ENCODE measurements at regions not wholly inside any gene's neighbourhood (a gene's known extent, or its start where the extent isn't known, plus 50 kb on each side); places are given as distances from the start of the nearest gene placed in this dataset.

GRCh38 chr1:219050086-219050821, 123.4 kb upstream of the LYPLAL1 start:
- TF ChIP-seq CTCF (conservative IDR thresholded peaks at IDR 0.05; ENCODE audit: low read depth, low read length): no peak
- no peak for TF ChIP-seq EZH2 (IDR thresholded peaks at IDR 0.05; ENCODE audit: low read length, unreplicated experiment)
- no peak for TF ChIP-seq EZH2phosphoT487 (IDR thresholded peaks at IDR 0.05; ENCODE audit: borderline replicate concordance, low read length)
